Fibroblast of skin of left biceps (primary cell): ENCODE measurements at regions not wholly inside any gene's neighbourhood (a gene's known extent, or its start where the extent isn't known, plus 50 kb on each side); places are given as distances from the start of the nearest gene placed in this dataset.

ENCODE experiments used
- DNase-seq, 2 experiments: peaks; one replicate each; pipeline ENCODE4 v3.0.0-alpha.2; 2013; ENCODE audit warnings: low read depth in 2 of 2

- no peak for DNase-seq
Observed at GRCh38 chr5:165906871-165907270, 2384.6 kb upstream of the WWC1 start.

GRCh38 chr5:165913059-165913458 lies 2378.4 kb upstream of the WWC1 start:
- no peak for DNase-seq

- DNase-seq = no peak
Observed at GRCh38 chr5:165914456-165914855, 2377.0 kb upstream of the WWC1 start.

GRCh38 chr5:165919196-165919595 lies 2372.2 kb upstream of the WWC1 start:
- DNase-seq = no peak

- no peak for DNase-seq
Observed at GRCh38 chr5:165920655-165921054, 2370.8 kb upstream of the WWC1 start.

GRCh38 chr5:165928971-165929370 lies 2362.5 kb upstream of the WWC1 start:
- DNase-seq = no peak

- no peak for DNase-seq
Observed at GRCh38 chr5:165940541-165940940, 2350.9 kb upstream of the WWC1 start.

GRCh38 chr5:165956854-165957253 lies 2334.6 kb upstream of the WWC1 start:
- no peak for DNase-seq

- no peak for DNase-seq
Observed at GRCh38 chr5:165981671-165982070, 2309.8 kb upstream of the WWC1 start.

- DNase-seq = no peak
Observed at GRCh38 chr5:165996201-165996875, 2295.1 kb upstream of the WWC1 start.

GRCh38 chr5:165999693-166000320 lies 2291.6 kb upstream of the WWC1 start:
- DNase-seq = no peak

GRCh38 chr5:166004006-166004405 lies 2287.4 kb upstream of the WWC1 start:
- DNase-seq = no peak

GRCh38 chr5:166013415-166013814 lies 2278.0 kb upstream of the WWC1 start:
- no peak for DNase-seq

GRCh38 chr5:166014256-166014655 lies 2277.2 kb upstream of the WWC1 start:
- no peak for DNase-seq

GRCh38 chr5:166018716-166019115 lies 2272.7 kb upstream of the WWC1 start:
- DNase-seq = no peak

- no peak for DNase-seq
Observed at GRCh38 chr5:166022065-166022464, 2269.4 kb upstream of the WWC1 start.

GRCh38 chr5:166024970-166025369 lies 2266.5 kb upstream of the WWC1 start:
- no peak for DNase-seq

GRCh38 chr5:166027582-166027981 lies 2263.9 kb upstream of the WWC1 start:
- no peak for DNase-seq

- no peak for DNase-seq
Observed at GRCh38 chr5:166031926-166032325, 2259.5 kb upstream of the WWC1 start.

- DNase-seq = no peak
Observed at GRCh38 chr5:166032601-166033000, 2258.8 kb upstream of the WWC1 start.

GRCh38 chr5:166045961-166046360 lies 2245.5 kb upstream of the WWC1 start:
- DNase-seq = no peak

GRCh38 chr5:166046956-166047355 lies 2244.5 kb upstream of the WWC1 start:
- no peak for DNase-seq

GRCh38 chr5:166050531-166050930 lies 2240.9 kb upstream of the WWC1 start:
- DNase-seq = no peak

- DNase-seq = no peak
Observed at GRCh38 chr5:166058660-166059059, 2232.8 kb upstream of the WWC1 start.
